ENCODE measurements at regions not wholly inside any gene's neighbourhood (a gene's known extent, or its start where the extent isn't known, plus 50 kb on each side); places are given as distances from the start of the nearest gene placed in this dataset.
"Not testable (repeated sequence)": the region's sequence is repeated elsewhere in the genome, so short reads cannot be mapped to it uniquely, and the experiment has no call there.

DNA sequence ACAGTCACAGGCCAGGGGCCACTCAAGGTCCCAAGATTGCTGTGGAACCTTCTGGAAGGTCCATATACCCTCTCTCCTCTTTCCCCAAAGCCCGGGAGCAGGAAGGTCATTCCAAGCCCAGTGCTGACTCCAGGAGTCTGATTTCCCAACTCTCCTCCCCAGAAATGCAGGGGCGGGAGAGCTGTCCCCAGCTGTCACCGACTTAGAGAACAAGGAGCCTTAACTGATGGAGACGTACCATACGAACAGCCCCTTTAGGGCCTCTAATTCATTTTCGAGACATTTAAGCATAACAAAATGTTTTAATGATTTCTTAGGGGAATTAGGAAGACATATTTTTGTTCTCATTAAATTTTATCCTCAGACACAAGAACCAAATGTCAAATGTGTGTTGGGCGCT is 99.2 kb downstream of the PHETA1 start:
- in situ Hi-C loops (cut with MboI; ENCODE audit: low sequenced_read_pairs, unreplicated experiment) = no loop called here
- TF ChIP-seq, protein P1, sequence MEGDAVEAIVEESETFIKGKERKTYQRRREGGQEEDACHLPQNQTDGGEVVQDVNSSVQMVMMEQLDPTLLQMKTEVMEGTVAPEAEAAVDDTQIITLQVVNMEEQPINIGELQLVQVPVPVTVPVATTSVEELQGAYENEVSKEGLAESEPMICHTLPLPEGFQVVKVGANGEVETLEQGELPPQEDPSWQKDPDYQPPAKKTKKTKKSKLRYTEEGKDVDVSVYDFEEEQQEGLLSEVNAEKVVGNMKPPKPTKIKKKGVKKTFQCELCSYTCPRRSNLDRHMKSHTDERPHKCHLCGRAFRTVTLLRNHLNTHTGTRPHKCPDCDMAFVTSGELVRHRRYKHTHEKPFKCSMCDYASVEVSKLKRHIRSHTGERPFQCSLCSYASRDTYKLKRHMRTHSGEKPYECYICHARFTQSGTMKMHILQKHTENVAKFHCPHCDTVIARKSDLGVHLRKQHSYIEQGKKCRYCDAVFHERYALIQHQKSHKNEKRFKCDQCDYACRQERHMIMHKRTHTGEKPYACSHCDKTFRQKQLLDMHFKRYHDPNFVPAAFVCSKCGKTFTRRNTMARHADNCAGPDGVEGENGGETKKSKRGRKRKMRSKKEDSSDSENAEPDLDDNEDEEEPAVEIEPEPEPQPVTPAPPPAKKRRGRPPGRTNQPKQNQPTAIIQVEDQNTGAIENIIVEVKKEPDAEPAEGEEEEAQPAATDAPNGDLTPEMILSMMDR (IDR thresholded peaks at IDR 0.05; ENCODE audit: borderline replicate concordance, control extremely low read depth, extremely low read depth, insufficient read depth, missing control alignments) = no peak
- no peak for DNase-seq (ENCODE audit: low spot score)

DNA sequence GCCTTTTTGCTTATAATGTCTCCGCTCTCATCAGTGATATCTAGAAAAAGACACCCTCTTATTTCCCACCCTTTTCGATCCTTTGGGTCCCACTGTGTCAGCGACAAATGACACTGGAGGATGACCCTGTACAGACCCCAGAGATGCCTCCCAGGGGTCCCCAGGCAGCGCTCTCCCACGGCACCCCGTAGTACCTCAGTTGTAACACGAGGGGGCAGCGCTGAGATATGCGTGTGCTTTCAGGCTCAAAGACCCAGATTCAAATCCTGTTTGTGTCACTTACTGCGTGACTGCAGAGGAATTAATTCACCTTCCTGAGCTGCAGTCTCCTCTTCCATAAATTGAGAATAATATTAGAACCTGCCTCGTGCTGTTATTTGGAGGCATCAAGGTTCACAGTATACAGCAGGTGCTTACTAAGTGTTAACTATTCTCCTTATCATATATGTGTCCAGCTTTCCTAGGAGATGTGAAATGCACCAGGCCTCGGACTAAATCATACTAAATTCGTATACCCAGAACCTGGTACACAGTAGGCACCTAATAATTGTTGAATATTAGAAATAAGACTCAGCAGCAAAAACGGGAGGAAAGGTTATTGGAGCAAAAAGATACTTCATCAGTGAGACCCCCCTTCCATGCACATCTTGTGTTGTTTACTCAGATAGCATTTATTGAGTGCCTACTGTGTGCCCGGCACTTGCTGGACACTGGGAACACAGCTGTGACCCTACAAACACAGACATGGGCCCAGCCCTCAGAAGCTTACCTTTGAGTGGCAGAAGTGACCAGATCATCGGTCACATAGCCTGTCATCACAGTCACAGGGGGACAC is 99.9 kb downstream of the PHETA1 start:
- TF ChIP-seq, protein P1 (IDR thresholded peaks at IDR 0.05; ENCODE audit: borderline replicate concordance, control extremely low read depth, extremely low read depth, insufficient read depth, missing control alignments) = peak; percentile 30
- DNase-seq (ENCODE audit: low spot score) = peak; percentile 62
- in situ Hi-C loops (cut with MboI; ENCODE audit: low sequenced_read_pairs, unreplicated experiment) = no loop called here

DNA sequence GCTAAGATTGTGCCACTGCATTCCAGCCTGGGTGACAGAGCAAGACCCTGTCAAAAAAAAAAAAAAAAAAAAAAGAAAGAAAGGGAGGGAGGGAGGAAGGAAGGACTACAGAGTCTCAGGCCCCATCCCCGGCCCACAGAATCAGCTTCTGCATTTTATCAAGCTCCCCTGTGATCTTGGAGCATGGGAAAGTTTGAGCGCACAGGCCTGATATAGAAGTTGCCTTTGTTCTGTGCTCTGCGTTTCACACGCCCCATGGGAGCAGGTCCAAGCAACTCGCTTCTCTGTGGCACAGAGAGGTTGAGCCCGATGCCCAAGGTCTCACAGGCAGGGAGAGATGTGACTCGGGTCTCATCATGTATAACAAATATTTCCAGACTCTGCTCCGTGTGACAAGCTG is 101.8 kb downstream of the PHETA1 start:
- in situ Hi-C loops (cut with MboI; ENCODE audit: low sequenced_read_pairs, unreplicated experiment) = no loop called here
- DNase-seq (ENCODE audit: low spot score) = no peak
- TF ChIP-seq, protein P1 (IDR thresholded peaks at IDR 0.05; ENCODE audit: borderline replicate concordance, control extremely low read depth, extremely low read depth, insufficient read depth, missing control alignments) = no peak

DNA sequence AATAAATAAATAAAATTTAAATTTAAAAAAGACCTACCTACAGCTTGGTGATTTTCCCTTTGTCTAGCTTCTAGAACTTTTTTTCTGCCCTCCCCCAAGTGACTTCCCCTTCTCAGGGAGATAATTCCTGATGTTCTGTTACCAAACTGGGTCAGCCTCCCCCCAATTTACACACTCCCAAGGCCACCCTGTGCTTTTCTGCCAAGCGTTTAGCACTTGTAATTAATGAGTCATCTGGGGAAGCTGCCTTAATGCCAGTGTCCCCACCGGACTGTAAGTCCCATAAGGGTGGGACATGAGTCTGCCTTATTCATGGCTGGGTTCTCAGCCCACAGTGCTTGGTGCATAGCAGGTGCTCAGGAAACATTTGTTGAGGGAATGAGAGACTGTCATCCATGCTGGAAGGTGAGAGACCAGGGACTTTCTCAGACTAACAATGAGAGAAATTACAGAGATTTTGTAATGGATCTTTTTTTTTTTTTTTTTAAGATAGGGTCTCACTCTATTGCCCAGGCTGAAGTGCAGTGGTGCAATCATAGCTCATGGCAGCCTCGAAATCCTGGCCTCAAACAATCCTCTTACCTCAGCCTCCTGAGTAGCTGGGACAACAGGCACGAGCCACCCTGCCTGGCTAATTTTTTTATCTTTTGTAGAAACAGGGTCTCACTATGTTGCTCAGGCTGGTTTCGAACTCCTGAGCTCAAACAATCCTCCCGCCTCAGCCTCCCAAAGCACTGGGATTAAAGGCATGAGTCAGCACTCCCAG is 106.8 kb downstream of the PHETA1 start:
- DNase-seq (ENCODE audit: low spot score) = no peak
- in situ Hi-C loops (cut with MboI; ENCODE audit: low sequenced_read_pairs, unreplicated experiment) = no loop called here
- TF ChIP-seq, protein P1 (IDR thresholded peaks at IDR 0.05; ENCODE audit: borderline replicate concordance, control extremely low read depth, extremely low read depth, insufficient read depth, missing control alignments) = no peak

DNA sequence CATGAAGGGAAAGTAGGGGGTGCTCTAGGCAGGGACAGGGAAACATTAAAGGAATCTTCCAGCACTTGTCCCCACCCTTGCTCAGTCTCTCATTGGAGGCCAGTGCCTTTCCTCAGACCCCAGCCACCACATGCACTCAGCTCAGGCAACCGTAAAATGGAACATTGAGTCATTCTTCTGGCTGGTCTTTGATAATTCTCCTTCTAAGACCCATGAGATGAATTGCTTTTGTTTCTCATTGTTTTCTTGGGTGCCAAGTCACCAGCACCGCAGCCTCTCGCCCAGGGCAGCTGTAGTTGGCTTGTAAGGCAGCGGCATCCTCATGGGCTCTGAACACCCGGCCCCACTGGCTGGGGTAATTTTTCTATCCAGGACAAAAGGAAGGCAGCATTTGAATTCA is 108.2 kb downstream of the PHETA1 start:
- TF ChIP-seq, protein P1 (IDR thresholded peaks at IDR 0.05; ENCODE audit: borderline replicate concordance, control extremely low read depth, extremely low read depth, insufficient read depth, missing control alignments) = no peak
- no peak for DNase-seq (ENCODE audit: low spot score)
- in situ Hi-C loops (cut with MboI; ENCODE audit: low sequenced_read_pairs, unreplicated experiment) = no loop called here

DNA sequence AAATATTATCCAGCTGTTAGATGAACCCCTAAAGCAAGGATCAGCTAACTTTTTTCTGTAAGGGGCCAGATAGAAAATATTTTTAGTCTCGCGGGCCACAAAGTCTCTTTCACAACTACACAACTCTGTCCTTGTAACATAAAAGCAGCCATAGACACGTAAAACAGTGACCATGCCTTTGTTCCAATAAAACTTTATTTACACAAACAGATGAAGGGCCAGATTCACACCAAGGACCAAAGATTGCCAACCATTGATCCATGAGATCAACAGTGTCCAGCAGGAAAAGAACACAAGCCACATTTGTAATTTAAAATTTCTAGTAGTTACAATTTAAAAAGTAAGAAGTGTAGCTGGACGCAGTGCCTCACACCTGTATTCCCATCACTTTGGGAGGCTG is 109.7 kb downstream of the PHETA1 start:
- TF ChIP-seq, protein P1 (IDR thresholded peaks at IDR 0.05; ENCODE audit: borderline replicate concordance, control extremely low read depth, extremely low read depth, insufficient read depth, missing control alignments) = no peak
- in situ Hi-C loops (cut with MboI; ENCODE audit: low sequenced_read_pairs, unreplicated experiment) = no loop called here
- DNase-seq (ENCODE audit: low spot score) = no peak

DNA sequence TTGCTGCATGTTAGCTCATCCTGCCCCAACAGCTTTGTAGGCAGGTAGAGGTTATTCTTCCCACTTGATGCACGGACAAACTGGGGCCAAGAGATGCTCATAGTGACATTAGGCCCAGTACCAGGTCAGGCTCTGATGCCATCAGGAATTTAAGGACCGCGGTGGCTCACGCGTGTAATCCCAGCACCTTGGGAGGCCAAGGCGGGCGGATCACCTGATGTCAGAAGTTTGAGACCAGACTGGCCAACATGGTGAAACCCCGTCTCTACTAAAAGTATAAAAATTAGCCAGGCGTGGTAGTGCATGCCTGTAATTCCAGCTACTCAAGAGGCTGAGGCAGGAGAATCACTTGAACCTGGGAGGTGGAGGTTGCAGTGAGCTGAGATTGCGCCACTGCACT is 110.8 kb downstream of the PHETA1 start:
- DNase-seq (ENCODE audit: low spot score); in situ Hi-C loops (cut with MboI; ENCODE audit: low sequenced_read_pairs, unreplicated experiment): not testable (repeated sequence)

Measured in GM13976 (cell line).